Mucosa of descending colon (tissue), 3 donors: ENCODE measurements at regions not wholly inside any gene's neighbourhood (a gene's known extent, or its start where the extent isn't known, plus 50 kb on each side); places are given as distances from the start of the nearest gene placed in this dataset.

Experiments
- ATAC-seq: fragments of 200-7000 bp; cut with Tn5 transposase; one replicate; pipeline ENCODE4 v1.9.1; 2020; ENCODE audit warnings: mild to moderate bottlenecking, moderate library complexity
- DNase-seq, 3 donors: peaks; one replicate each; pipeline ENCODE4 v3.0.0-alpha.2; 2020
- H3K36me3 ChIP-seq: fragments of 200-600 bp; one replicate; pipeline ENCODE4 v1.8.0; 2021; ENCODE audit warnings: low read depth, mild to moderate bottlenecking
- H3K4me1 ChIP-seq: fragments of 200-600 bp; one replicate; pipeline ENCODE4 v1.8.0; 2021; ENCODE audit warnings: low read depth, mild to moderate bottlenecking
- H3K4me3 ChIP-seq: fragments of 200-600 bp; one replicate; pipeline ENCODE4 v1.8.0; 2021; ENCODE audit warnings: mild to moderate bottlenecking
- H3K9me3 ChIP-seq: fragments of 200-600 bp; one replicate; pipeline ENCODE4 v1.8.0; 2021; ENCODE audit warnings: mild to moderate bottlenecking
- CTCF ChIP-seq: fragments of 200-600 bp; IDR thresholded peaks from one replicate; pipeline ENCODE4 v1.8.0; 2022; ENCODE audit warnings: antibody characterized with exemption, mild to moderate bottlenecking
- intact Hi-C, 2 donors: fragments of 100-400 bp; cut with DNase I in 1 of 2; cut with micrococcal nuclease in 1 of 2; formaldehyde crosslinking; loops; one replicate each; pipeline versions ENCODE4 v1.11.0 to v1.11.1; 2022; cut with DNase I, micrococcal nuclease
- donor health status: DM: no; HTN: no; CAD: no; lungs with moderate emphysema.
- donor health status: DM: no; HTN: no; CAD: no.
- donor health status: DM: no; HTN: yes; CAD: no.

GRCh38 chr14:61636779-61637178 lies 58.5 kb upstream of the HIF1A start:
- Histone ChIP-seq H3K4me3 (no peak overlapping the region), H3K36me3 (no peaks in the 10 kb centered on the region), H3K9me3 (no peaks in the 10 kb centered on the region), H3K4me1 (peaks cover 20% of the 10 kb centered on the region)
- intact Hi-C loops: no loop called here
- DNase-seq: no peak
- TF ChIP-seq CTCF: no peak
- no peak for ATAC-seq

- Histone ChIP-seq H3K9me3 (no peaks in the 10 kb centered on the region), H3K4me1 (peaks cover 20% of the 10 kb centered on the region), H3K36me3 (no peaks in the 10 kb centered on the region), H3K4me3 (no peak overlapping the region)
- intact Hi-C loops: no loop called here
- ATAC-seq (peak; percentile 85), DNase-seq (peak in 1 of 3 donors; percentile 53)
- TF ChIP-seq CTCF: no peak
These were observed 56.5 kb upstream of the HIF1A start for GRCh38 chr14:61638595-61639387.

- no peak for TF ChIP-seq CTCF
- H3K36me3 ChIP-seq: no peaks in the 10 kb centered on the region
- H3K9me3 ChIP-seq: no peaks in the 10 kb centered on the region
- peaks cover 20% of the 10 kb centered on the region for H3K4me1 ChIP-seq
- intact Hi-C loops: no loop called here
- ATAC-seq: no peak
- DNase-seq: peak in 2 of 3 donors; percentile 28 to 41
- H3K4me3 ChIP-seq: no peak overlapping the region
These were observed 54.9 kb upstream of the HIF1A start for GRCh38 chr14:61640158-61641136.

GRCh38 chr14:61641914-61642613 lies 53.2 kb upstream of the HIF1A start:
- Histone ChIP-seq H3K36me3 (no peaks in the 10 kb centered on the region), H3K9me3 (no peaks in the 10 kb centered on the region), H3K4me1 (peaks cover 20% of the 10 kb centered on the region), H3K4me3 (no peak overlapping the region)
- TF ChIP-seq CTCF: no peak
- intact Hi-C loops: no loop called here
- ATAC-seq: peak; percentile 81
- DNase-seq: peak; percentile 49 to 54 (median 52)

GRCh38 chr14:61642614-61642982 lies 52.7 kb upstream of the HIF1A start:
- ATAC-seq (no peak), DNase-seq (no peak)
- intact Hi-C loops: no loop called here
- no peaks in the 10 kb centered on the region for H3K36me3 ChIP-seq
- TF ChIP-seq CTCF: no peak
- no peaks in the 10 kb centered on the region for H3K9me3 ChIP-seq
- H3K4me1 ChIP-seq: peaks cover 17% of the 10 kb centered on the region
- H3K4me3 ChIP-seq: no peak overlapping the region
